SU-DHL-6 (cell line): ENCODE measurements at regions not wholly inside any gene's neighbourhood (a gene's known extent, or its start where the extent isn't known, plus 50 kb on each side); places are given as distances from the start of the nearest gene placed in this dataset.

ENCODE experiments used
- EZH2phosphoT487 ChIP-seq: fragments of 200-600 bp; sonication (generic), shearing (Covaris generic); conservative IDR thresholded peaks from 2 replicates; pipeline ENCODE4 v1.6.1; 2018; ENCODE audit warnings: mild to moderate bottlenecking, antibody characterized with exemption, low read length, moderate library complexity, mixed read lengths
- TF ChIP-seq, protein P1 (sequence below): fragments of 200-600 bp; sonication (generic); IDR thresholded peaks from one replicate; pipeline ENCODE4 v1.5.1; 2017; ENCODE audit warnings: antibody characterized with exemption, mild to moderate bottlenecking, low read length, moderate library complexity; ENCODE audit not compliant: insufficient read depth, poor library complexity, severe bottlenecking

DNA sequence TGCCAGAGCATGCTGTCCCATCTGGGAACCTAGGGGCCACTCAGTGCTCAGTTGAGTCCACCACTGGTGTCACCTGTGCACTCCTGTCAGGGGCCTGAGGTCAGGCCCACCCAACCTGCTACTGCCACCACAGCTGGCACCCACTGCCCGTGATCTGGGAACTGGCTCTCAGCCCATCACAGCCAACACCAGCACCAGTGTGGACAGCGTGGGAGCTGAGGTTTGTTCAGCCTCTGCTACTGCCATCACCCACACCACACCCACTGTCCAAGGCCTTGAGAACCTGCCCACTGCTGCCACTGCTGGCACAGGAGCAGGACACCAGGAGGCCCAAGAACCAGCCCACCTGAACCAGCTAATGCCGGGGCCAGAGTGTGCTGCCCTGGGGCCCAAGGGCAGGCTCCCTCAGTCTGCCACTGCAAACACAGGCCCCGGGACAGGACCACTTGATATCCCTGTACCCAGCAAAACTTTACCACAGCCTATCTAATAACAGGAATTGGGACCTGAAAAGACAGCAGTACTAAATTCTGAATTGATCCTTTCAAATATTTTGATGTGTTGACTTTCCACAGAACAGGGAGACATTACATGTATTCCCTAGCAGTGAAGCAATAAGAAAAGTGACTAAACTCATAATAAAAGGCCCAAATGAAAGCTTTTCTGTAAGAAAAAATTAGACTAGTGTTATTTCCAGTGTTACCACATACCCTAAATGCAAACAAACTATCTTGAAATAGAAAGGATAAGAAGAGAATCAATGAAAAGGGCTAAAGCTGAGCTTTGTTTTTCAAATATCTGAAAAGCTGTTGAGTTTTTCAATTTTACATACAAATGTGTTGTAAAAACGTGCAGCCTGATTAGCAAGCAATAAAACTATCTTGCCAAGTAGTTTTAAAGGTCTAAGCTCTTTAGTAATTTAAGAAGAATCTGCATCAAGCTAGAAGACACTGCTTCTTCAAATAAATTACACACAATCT is 640.7 kb downstream of the METTL4 start:
- TF ChIP-seq, protein P1, sequence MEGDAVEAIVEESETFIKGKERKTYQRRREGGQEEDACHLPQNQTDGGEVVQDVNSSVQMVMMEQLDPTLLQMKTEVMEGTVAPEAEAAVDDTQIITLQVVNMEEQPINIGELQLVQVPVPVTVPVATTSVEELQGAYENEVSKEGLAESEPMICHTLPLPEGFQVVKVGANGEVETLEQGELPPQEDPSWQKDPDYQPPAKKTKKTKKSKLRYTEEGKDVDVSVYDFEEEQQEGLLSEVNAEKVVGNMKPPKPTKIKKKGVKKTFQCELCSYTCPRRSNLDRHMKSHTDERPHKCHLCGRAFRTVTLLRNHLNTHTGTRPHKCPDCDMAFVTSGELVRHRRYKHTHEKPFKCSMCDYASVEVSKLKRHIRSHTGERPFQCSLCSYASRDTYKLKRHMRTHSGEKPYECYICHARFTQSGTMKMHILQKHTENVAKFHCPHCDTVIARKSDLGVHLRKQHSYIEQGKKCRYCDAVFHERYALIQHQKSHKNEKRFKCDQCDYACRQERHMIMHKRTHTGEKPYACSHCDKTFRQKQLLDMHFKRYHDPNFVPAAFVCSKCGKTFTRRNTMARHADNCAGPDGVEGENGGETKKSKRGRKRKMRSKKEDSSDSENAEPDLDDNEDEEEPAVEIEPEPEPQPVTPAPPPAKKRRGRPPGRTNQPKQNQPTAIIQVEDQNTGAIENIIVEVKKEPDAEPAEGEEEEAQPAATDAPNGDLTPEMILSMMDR = no peak
- no peak for TF ChIP-seq EZH2phosphoT487
